Stimulated activated CD4-positive, alpha-beta T cell treated with anti-CD3 and anti-CD28 coated beads, Interleukin-2, amount 100 ng/mL, for 4 hours (primary cell): ENCODE measurements at regions not wholly inside any gene's neighbourhood (a gene's known extent, or its start where the extent isn't known, plus 50 kb on each side); places are given as distances from the start of the nearest gene placed in this dataset.

Source experiments
- DNase-seq: peaks from one replicate; pipeline ENCODE4 v3.0.0-alpha.2; 2020; ENCODE audit warnings: low read depth

- DNase-seq: no peak
Measured at GRCh38 chr3:28646435-28646834, 297.8 kb upstream of the AZI2 start.

- no peak for DNase-seq
Measured at GRCh38 chr3:28649266-28649665, 300.6 kb upstream of the AZI2 start.

- no peak for DNase-seq
Measured at GRCh38 chr3:28651159-28651558, 302.5 kb upstream of the AZI2 start.

- no peak for DNase-seq
Measured at GRCh38 chr3:28664123-28664522, 315.5 kb upstream of the AZI2 start.

- peak; percentile 3 for DNase-seq
Measured at GRCh38 chr3:28667646-28668621, 319.3 kb upstream of the AZI2 start.

GRCh38 chr3:28669870-28670269 lies 321.2 kb upstream of the AZI2 start:
- DNase-seq: no peak

- no peak for DNase-seq
Measured at GRCh38 chr3:28672406-28672805, 323.8 kb upstream of the AZI2 start.

GRCh38 chr3:28673446-28673845 lies 324.8 kb upstream of the AZI2 start:
- no peak for DNase-seq

- no peak for DNase-seq
Measured at GRCh38 chr3:28674212-28674611, 325.6 kb upstream of the AZI2 start.

- DNase-seq: no peak
Measured at GRCh38 chr3:28677581-28677980, 329.0 kb upstream of the AZI2 start.

GRCh38 chr3:28678086-28678485 lies 329.5 kb upstream of the AZI2 start:
- no peak for DNase-seq

GRCh38 chr3:28680050-28680449 lies 331.4 kb upstream of the AZI2 start:
- no peak for DNase-seq

- DNase-seq: no peak
Measured at GRCh38 chr3:28682121-28682520, 333.5 kb upstream of the AZI2 start.

- no peak for DNase-seq
Measured at GRCh38 chr3:28690176-28690575, 341.6 kb upstream of the AZI2 start.

- DNase-seq: no peak
Measured at GRCh38 chr3:28698706-28699105, 350.1 kb upstream of the AZI2 start.

GRCh38 chr3:28699283-28699682 lies 350.7 kb upstream of the AZI2 start:
- no peak for DNase-seq

- DNase-seq: no peak
Measured at GRCh38 chr3:28700728-28701127, 352.1 kb upstream of the AZI2 start.

GRCh38 chr3:28703843-28704242 lies 355.2 kb upstream of the AZI2 start:
- DNase-seq: no peak

- no peak for DNase-seq
Measured at GRCh38 chr3:28711293-28711692, 362.7 kb upstream of the AZI2 start.

- no peak for DNase-seq
Measured at GRCh38 chr3:28716939-28717338, 368.3 kb upstream of the AZI2 start.

- no peak for DNase-seq
Measured at GRCh38 chr3:28718074-28718849, 369.6 kb upstream of the AZI2 start.

- DNase-seq: no peak
Measured at GRCh38 chr3:28726840-28727239, 378.2 kb upstream of the AZI2 start.

GRCh38 chr3:28727307-28727706 lies 378.7 kb upstream of the AZI2 start:
- no peak for DNase-seq
